CD4-positive, CD25-positive, alpha-beta regulatory T cell (primary cell): ENCODE measurements at regions not wholly inside any gene's neighbourhood (a gene's known extent, or its start where the extent isn't known, plus 50 kb on each side); places are given as distances from the start of the nearest gene placed in this dataset.

ENCODE experiments used
- ATAC-seq, 2 donors: fragments of 150-1000 bp; cut with Tn5 transposase; one replicate each; pipeline ENCODE4 v1.10.0; 2021; ENCODE audit warnings: low read depth in 2 of 2, moderate number of reproducible peaks in 2 of 2, moderate library complexity in 1 of 2
- DNase-seq, 3 donors: peaks; one replicate each; pipeline versions ENCODE4 v3.0.0 to v3.0.0-alpha.2; 2012 to 2022; ENCODE audit warnings: mixed read lengths in 1 of 3
- H3K27ac ChIP-seq: one replicate; pipeline ENCODE4 v1.7.0; 2013; ENCODE audit warnings: mild to moderate bottlenecking, low read length; ENCODE audit not compliant: insufficient read depth, poor library complexity, severe bottlenecking
- H3K27me3 ChIP-seq: one replicate; pipeline ENCODE4 v1.7.0; 2013; ENCODE audit warnings: low read length; ENCODE audit not compliant: control insufficient read depth, insufficient read depth
- H3K36me3 ChIP-seq: one replicate; pipeline ENCODE4 v1.7.0; 2013; ENCODE audit warnings: mild to moderate bottlenecking, low read length, moderate library complexity; ENCODE audit not compliant: control insufficient read depth, insufficient read depth
- H3K4me1 ChIP-seq: 2 replicates; pipeline ENCODE4 v1.7.0; 2013; ENCODE audit warnings: mild to moderate bottlenecking, low read length; ENCODE audit not compliant: insufficient read depth, control insufficient read depth, poor library complexity, severe bottlenecking
- H3K4me3 ChIP-seq: one replicate; pipeline ENCODE4 v1.7.0; 2013; ENCODE audit warnings: low read depth, mild to moderate bottlenecking, low read length, moderate library complexity
- H3K9me3 ChIP-seq, 2 experiments: 1 replicate in 1 of 2; 2 replicates in 1 of 2; pipeline ENCODE4 v1.7.0; 2013; ENCODE audit warnings: low read length in 2 of 2, mild to moderate bottlenecking in 1 of 2, moderate library complexity in 1 of 2; ENCODE audit not compliant: control insufficient read depth in 2 of 2
- H3K27ac Mint-ChIP-seq, 3 donors: one replicate each; pipeline ENCODE4 v1.8.0; 2020 to 2022; ENCODE audit warnings: mild to moderate bottlenecking in 3 of 3, mixed read lengths in 3 of 3, moderate library complexity in 2 of 3
- H3K27me3 Mint-ChIP-seq: one replicate; pipeline ENCODE4 v1.8.0; 2022; ENCODE audit warnings: mild to moderate bottlenecking, mixed read lengths
- H3K36me3 Mint-ChIP-seq: one replicate; pipeline ENCODE4 v1.8.0; 2020; ENCODE audit warnings: mixed read lengths
- H3K4me1 Mint-ChIP-seq, 4 donors: one replicate each; pipeline ENCODE4 v1.8.0; 2020 to 2022; ENCODE audit warnings: mixed read lengths in 4 of 4, mild to moderate bottlenecking in 1 of 4
- H3K4me3 Mint-ChIP-seq, 4 donors: one replicate each; pipeline ENCODE4 v1.8.0; 2020 to 2022; ENCODE audit warnings: mild to moderate bottlenecking in 4 of 4, mixed read lengths in 4 of 4, moderate library complexity in 3 of 4
- H3K9me3 Mint-ChIP-seq, 7 donors: one replicate each; pipeline ENCODE4 v1.8.0; 2020 to 2022; ENCODE audit warnings: mixed read lengths in 7 of 7, mild to moderate bottlenecking in 3 of 7, moderate library complexity in 2 of 7

- Histone ChIP-seq H3K36me3 (no peaks in the 10 kb centered on the region), H3K27me3 (no peaks in the 10 kb centered on the region), H3K4me3 (no peak overlapping the region), H3K9me3 (peaks cover 0 to 2% of the 10 kb centered on the region in 2 experiments), H3K4me1 (no peaks in the 10 kb centered on the region), H3K27ac (no peak overlapping the region)
- DNase-seq, result no peak
- H3K9me3 Mint-ChIP-seq, result peaks cover 2 to 12% (median 5%) of the 10 kb centered on the region in 7 donors
- no peak overlapping the region for H3K4me3 Mint-ChIP-seq
- H3K27me3 Mint-ChIP-seq, result no peaks in the 10 kb centered on the region
- no peak overlapping the region for H3K27ac Mint-ChIP-seq
- ATAC-seq, result no peak
- no peaks in the 10 kb centered on the region for H3K4me1 Mint-ChIP-seq
- no peaks in the 10 kb centered on the region for H3K36me3 Mint-ChIP-seq
These were observed 523.4 kb downstream of the FAT4 start for GRCh38 chr4:125838202-125838601.

GRCh38 chr4:125838924-125839323 is 524.2 kb downstream of the FAT4 start:
- H3K4me3 ChIP-seq, result no peak overlapping the region
- H3K4me3 Mint-ChIP-seq, result no peak overlapping the region
- no peak for ATAC-seq
- peaks cover 0 to 2% of the 10 kb centered on the region in 2 experiments for H3K9me3 ChIP-seq
- no peaks in the 10 kb centered on the region for H3K36me3 Mint-ChIP-seq
- no peak for DNase-seq
- no peak overlapping the region for H3K27ac Mint-ChIP-seq
- no peaks in the 10 kb centered on the region for H3K27me3 Mint-ChIP-seq
- no peaks in the 10 kb centered on the region for H3K4me1 Mint-ChIP-seq
- peaks cover 0 to 12% (median 4%) of the 10 kb centered on the region in 7 donors for H3K9me3 Mint-ChIP-seq
- H3K27ac ChIP-seq, result no peak overlapping the region
- H3K36me3 ChIP-seq, result no peaks in the 10 kb centered on the region
- no peaks in the 10 kb centered on the region for H3K4me1 ChIP-seq
- no peaks in the 10 kb centered on the region for H3K27me3 ChIP-seq

- H3K36me3 ChIP-seq, result no peaks in the 10 kb centered on the region
- no peak overlapping the region for H3K27ac Mint-ChIP-seq
- H3K27me3 ChIP-seq, result no peaks in the 10 kb centered on the region
- H3K9me3 Mint-ChIP-seq, result peaks cover 0 to 8% (median 2%) of the 10 kb centered on the region in 7 donors
- H3K9me3 ChIP-seq, result no peaks in the 10 kb centered on the region
- no peaks in the 10 kb centered on the region for H3K36me3 Mint-ChIP-seq
- H3K27me3 Mint-ChIP-seq, result no peaks in the 10 kb centered on the region
- DNase-seq (no peak), ATAC-seq (no peak)
- H3K4me1 Mint-ChIP-seq, result no peaks in the 10 kb centered on the region
- no peak overlapping the region for H3K4me3 Mint-ChIP-seq
- no peak overlapping the region for H3K4me3 ChIP-seq
- no peaks in the 10 kb centered on the region for H3K4me1 ChIP-seq
- no peak overlapping the region for H3K27ac ChIP-seq
These were observed 529.2 kb downstream of the FAT4 start for GRCh38 chr4:125843947-125844346.

- Mint-ChIP-seq H3K4me3 (no peak overlapping the region), H3K27me3 (no peaks in the 10 kb centered on the region), H3K4me1 (no peaks in the 10 kb centered on the region), H3K27ac (no peak overlapping the region), H3K9me3 (peaks cover 0 to 15% (median 7%) of the 10 kb centered on the region in 7 donors), H3K36me3 (no peaks in the 10 kb centered on the region)
- no peak overlapping the region for H3K27ac ChIP-seq
- DNase-seq, result no peak
- H3K9me3 ChIP-seq, result no peaks in the 10 kb centered on the region
- H3K4me1 ChIP-seq, result no peaks in the 10 kb centered on the region
- no peak overlapping the region for H3K4me3 ChIP-seq
- H3K27me3 ChIP-seq, result no peaks in the 10 kb centered on the region
- no peaks in the 10 kb centered on the region for H3K36me3 ChIP-seq
- ATAC-seq, result no peak
These were observed 532.8 kb downstream of the FAT4 start for GRCh38 chr4:125847518-125847917.

- Histone ChIP-seq H3K4me3 (no peak overlapping the region), H3K36me3 (no peaks in the 10 kb centered on the region), H3K4me1 (no peaks in the 10 kb centered on the region), H3K27ac (no peak overlapping the region), H3K27me3 (no peaks in the 10 kb centered on the region), H3K9me3 (no peaks in the 10 kb centered on the region)
- no peak for ATAC-seq
- peaks cover 2 to 22% (median 4%) of the 10 kb centered on the region in 7 donors for H3K9me3 Mint-ChIP-seq
- no peaks in the 10 kb centered on the region for H3K27me3 Mint-ChIP-seq
- no peak overlapping the region for H3K27ac Mint-ChIP-seq
- H3K4me3 Mint-ChIP-seq, result no peak overlapping the region
- no peaks in the 10 kb centered on the region for H3K4me1 Mint-ChIP-seq
- no peak for DNase-seq
- no peaks in the 10 kb centered on the region for H3K36me3 Mint-ChIP-seq
These were observed 535.1 kb downstream of the FAT4 start for GRCh38 chr4:125849869-125850268.

GRCh38 chr4:125891597-125892258 is 577.0 kb downstream of the FAT4 start:
- Mint-ChIP-seq H3K27me3 (no peaks in the 10 kb centered on the region), H3K4me1 (no peaks in the 10 kb centered on the region), H3K4me3 (no peak overlapping the region), H3K9me3 (peaks cover 0 to 28% (median 17%) of the 10 kb centered on the region in 7 donors), H3K36me3 (no peaks in the 10 kb centered on the region), H3K27ac (no peak overlapping the region)
- Histone ChIP-seq H3K4me3 (no peak overlapping the region), H3K4me1 (no peaks in the 10 kb centered on the region), H3K27me3 (no peaks in the 10 kb centered on the region), H3K36me3 (no peaks in the 10 kb centered on the region), H3K27ac (no peak overlapping the region), H3K9me3 (peaks cover 0 to 3% of the 10 kb centered on the region in 2 experiments)
- DNase-seq (no peak), ATAC-seq (no peak)

GRCh38 chr4:125904802-125905201 is 590.0 kb downstream of the FAT4 start:
- no peak overlapping the region for H3K4me3 Mint-ChIP-seq
- H3K4me1 ChIP-seq, result no peaks in the 10 kb centered on the region
- H3K27ac ChIP-seq, result no peak overlapping the region
- no peak overlapping the region for H3K4me3 ChIP-seq
- H3K36me3 ChIP-seq, result no peaks in the 10 kb centered on the region
- no peaks in the 10 kb centered on the region for H3K36me3 Mint-ChIP-seq
- ATAC-seq (no peak), DNase-seq (no peak)
- no peak overlapping the region for H3K27ac Mint-ChIP-seq
- no peaks in the 10 kb centered on the region for H3K9me3 ChIP-seq
- no peaks in the 10 kb centered on the region for H3K4me1 Mint-ChIP-seq
- H3K27me3 Mint-ChIP-seq, result no peaks in the 10 kb centered on the region
- H3K9me3 Mint-ChIP-seq, result peaks cover 2 to 27% (median 6%) of the 10 kb centered on the region in 7 donors
- no peaks in the 10 kb centered on the region for H3K27me3 ChIP-seq

- Histone ChIP-seq H3K4me3 (no peak overlapping the region), H3K36me3 (no peaks in the 10 kb centered on the region), H3K27ac (no peak overlapping the region), H3K9me3 (no peaks in the 10 kb centered on the region), H3K27me3 (no peaks in the 10 kb centered on the region), H3K4me1 (no peaks in the 10 kb centered on the region)
- Mint-ChIP-seq H3K36me3 (no peaks in the 10 kb centered on the region), H3K27ac (no peak overlapping the region), H3K4me1 (no peaks in the 10 kb centered on the region), H3K4me3 (no peak overlapping the region), H3K9me3 (peaks cover 0 to 25% (median 9%) of the 10 kb centered on the region in 7 donors), H3K27me3 (no peaks in the 10 kb centered on the region)
- ATAC-seq (no peak), DNase-seq (no peak)
These were observed 596.3 kb downstream of the FAT4 start for GRCh38 chr4:125911058-125911457.
